ENCODE measurements at regions not wholly inside any gene's neighbourhood (a gene's known extent, or its start where the extent isn't known, plus 50 kb on each side); places are given as distances from the start of the nearest gene placed in this dataset.

DNA sequence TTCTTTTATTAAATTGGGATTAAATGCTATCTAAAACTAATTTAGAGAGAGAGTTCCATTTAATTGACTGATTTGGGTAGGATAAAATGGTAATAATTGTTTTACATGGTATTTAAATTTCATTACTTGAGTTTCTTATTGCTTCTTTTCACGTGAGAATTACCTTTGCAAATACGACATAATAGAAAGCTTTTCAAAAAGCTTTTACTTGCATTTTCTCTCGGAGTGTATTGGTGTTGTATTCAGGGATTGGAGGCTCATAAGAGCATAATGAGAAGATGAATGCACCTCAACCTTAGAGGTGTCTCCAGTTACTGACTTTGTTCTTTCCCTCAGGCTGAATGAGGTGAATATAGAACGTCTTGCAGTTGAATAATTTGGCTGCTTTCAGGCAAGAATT, 67.4 kb upstream of the CPHXL start:
- no peak for TF ChIP-seq GATA2 (IDR thresholded peaks at IDR 0.05; ENCODE audit: low read depth, low read length)
- TF ChIP-seq GATA3 (IDR thresholded peaks at IDR 0.05; ENCODE audit: low read depth, low read length): no peak
